ENCODE measurements at regions not wholly inside any gene's neighbourhood (a gene's known extent, or its start where the extent isn't known, plus 50 kb on each side); places are given as distances from the start of the nearest gene placed in this dataset.

- TF ChIP-seq CTCF (IDR thresholded peaks at IDR 0.05; ENCODE audit: borderline replicate concordance, insufficient read depth, low read depth, low read length): no peak
- H3K4me3 ChIP-seq (ENCODE audit: low read depth, low read length): no peak overlapping the region
Measured at GRCh38 chr18:22273101-22274039, 104.0 kb downstream of the GATA6 start.

- TF ChIP-seq CTCF (IDR thresholded peaks at IDR 0.05; ENCODE audit: borderline replicate concordance, insufficient read depth, low read depth, low read length): no peak
- H3K4me3 ChIP-seq (ENCODE audit: low read depth, low read length): no peak overlapping the region
Measured at GRCh38 chr18:22272242-22272641, 102.9 kb downstream of the GATA6 start.

GRCh38 chr18:22271030-22271429, 101.6 kb downstream of the GATA6 start:
- TF ChIP-seq CTCF (IDR thresholded peaks at IDR 0.05; ENCODE audit: borderline replicate concordance, insufficient read depth, low read depth, low read length): no peak
- H3K4me3 ChIP-seq (ENCODE audit: low read depth, low read length): no peak overlapping the region

GRCh38 chr18:22268641-22269128, 99.3 kb downstream of the GATA6 start:
- TF ChIP-seq CTCF (IDR thresholded peaks at IDR 0.05; ENCODE audit: borderline replicate concordance, insufficient read depth, low read depth, low read length): no peak
- H3K4me3 ChIP-seq (ENCODE audit: low read depth, low read length): no peak overlapping the region

GRCh38 chr18:22267697-22268096, 98.3 kb downstream of the GATA6 start:
- no peak overlapping the region for H3K4me3 ChIP-seq (ENCODE audit: low read depth, low read length)
- no peak for TF ChIP-seq CTCF (IDR thresholded peaks at IDR 0.05; ENCODE audit: borderline replicate concordance, insufficient read depth, low read depth, low read length)

GRCh38 chr18:22267225-22267624, 97.8 kb downstream of the GATA6 start:
- no peak for TF ChIP-seq CTCF (IDR thresholded peaks at IDR 0.05; ENCODE audit: borderline replicate concordance, insufficient read depth, low read depth, low read length)
- H3K4me3 ChIP-seq (ENCODE audit: low read depth, low read length): no peak overlapping the region

- TF ChIP-seq CTCF (IDR thresholded peaks at IDR 0.05; ENCODE audit: borderline replicate concordance, insufficient read depth, low read depth, low read length): no peak
- no peak overlapping the region for H3K4me3 ChIP-seq (ENCODE audit: low read depth, low read length)
Measured at GRCh38 chr18:22265838-22266237, 96.4 kb downstream of the GATA6 start.
